ENCODE measurements at regions not wholly inside any gene's neighbourhood (a gene's known extent, or its start where the extent isn't known, plus 50 kb on each side); places are given as distances from the start of the nearest gene placed in this dataset.
"Not testable (repeated sequence)": the region's sequence is repeated elsewhere in the genome, so short reads cannot be mapped to it uniquely, and the experiment has no call there.

DNA sequence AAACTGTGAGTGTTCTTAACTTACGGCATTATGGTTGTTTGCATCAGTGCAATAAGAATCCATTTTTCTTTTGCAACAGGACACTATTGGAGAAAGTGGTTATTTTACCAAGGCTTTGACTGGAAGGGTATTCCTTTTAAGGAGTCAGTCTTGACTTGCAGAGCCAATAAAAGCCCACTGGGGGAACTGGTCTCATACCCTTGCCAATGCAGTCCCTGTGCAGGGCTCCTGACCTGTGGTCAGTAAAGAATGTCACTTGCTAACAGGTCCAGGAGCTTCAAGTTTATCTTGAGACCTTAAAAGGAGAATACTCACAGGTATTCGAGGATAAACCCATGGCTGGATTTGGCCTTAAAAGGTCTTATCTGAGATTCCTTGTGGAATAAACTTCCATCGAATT lies 227.8 kb upstream of the GBE1 start:
- no peak overlapping the region for H3K27ac ChIP-seq (ENCODE audit: low read depth, low read length)
- H3K27me3 ChIP-seq (ENCODE audit: control insufficient read depth, insufficient read depth, low read length): no peaks in the 10 kb centered on the region
- H3K9ac ChIP-seq (ENCODE audit: low read length): no peak overlapping the region
- H3K4me1 ChIP-seq (ENCODE audit: control insufficient read depth, insufficient read depth, low read length): no peaks in the 10 kb centered on the region
- no peak overlapping the region for H3K4me3 ChIP-seq (ENCODE audit: low read length)
- H3K36me3 ChIP-seq (ENCODE audit: control insufficient read depth, insufficient read depth, low read length): no peaks in the 10 kb centered on the region

- not testable (repeated sequence) for H3K9ac ChIP-seq (ENCODE audit: low read length); H3K4me1 ChIP-seq (ENCODE audit: control insufficient read depth, insufficient read depth, low read length); H3K4me3 ChIP-seq (ENCODE audit: low read length); H3K27ac ChIP-seq (ENCODE audit: low read depth, low read length); H3K27me3 ChIP-seq (ENCODE audit: control insufficient read depth, insufficient read depth, low read length); H3K36me3 ChIP-seq (ENCODE audit: control insufficient read depth, insufficient read depth, low read length)
These were observed 226.0 kb upstream of the GBE1 start for GRCh38 chr3:81987412-81987811.

- H3K9ac ChIP-seq (ENCODE audit: low read length): no peak overlapping the region
- H3K36me3 ChIP-seq (ENCODE audit: control insufficient read depth, insufficient read depth, low read length): no peaks in the 10 kb centered on the region
- no peaks in the 10 kb centered on the region for H3K4me1 ChIP-seq (ENCODE audit: control insufficient read depth, insufficient read depth, low read length)
- H3K27me3 ChIP-seq (ENCODE audit: control insufficient read depth, insufficient read depth, low read length): no peaks in the 10 kb centered on the region
- H3K27ac ChIP-seq (ENCODE audit: low read depth, low read length): no peak overlapping the region
- H3K4me3 ChIP-seq (ENCODE audit: low read length): no peak overlapping the region
These were observed 224.7 kb upstream of the GBE1 start for GRCh38 chr3:81985996-81986723.

DNA sequence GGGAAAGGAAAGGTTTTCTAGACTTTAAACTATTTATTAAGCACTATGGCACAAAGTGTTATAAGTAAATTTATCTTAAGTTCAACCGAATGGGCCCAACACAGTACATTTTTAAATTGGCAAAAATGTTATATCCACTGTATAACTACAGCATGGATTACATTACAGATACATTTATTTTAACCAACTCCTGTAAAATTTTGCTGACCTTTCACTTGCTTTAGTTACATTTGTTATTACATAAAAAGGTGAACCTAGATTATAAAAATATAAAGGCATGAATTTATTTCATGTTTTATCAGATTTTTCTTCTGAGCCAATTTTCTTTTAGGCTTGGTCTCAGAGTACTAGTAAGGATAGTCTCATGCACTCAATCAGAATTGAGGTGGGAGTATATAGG lies 221.9 kb upstream of the GBE1 start:
- no peak overlapping the region for H3K4me3 ChIP-seq (ENCODE audit: low read length)
- no peaks in the 10 kb centered on the region for H3K27me3 ChIP-seq (ENCODE audit: control insufficient read depth, insufficient read depth, low read length)
- H3K27ac ChIP-seq (ENCODE audit: low read depth, low read length): no peak overlapping the region
- H3K9ac ChIP-seq (ENCODE audit: low read length): no peak overlapping the region
- no peaks in the 10 kb centered on the region for H3K36me3 ChIP-seq (ENCODE audit: control insufficient read depth, insufficient read depth, low read length)
- H3K4me1 ChIP-seq (ENCODE audit: control insufficient read depth, insufficient read depth, low read length): no peaks in the 10 kb centered on the region

GRCh38 chr3:81980596-81981494 lies 219.4 kb upstream of the GBE1 start:
- no peaks in the 10 kb centered on the region for H3K4me1 ChIP-seq (ENCODE audit: control insufficient read depth, insufficient read depth, low read length)
- H3K9ac ChIP-seq (ENCODE audit: low read length): no peak overlapping the region
- no peaks in the 10 kb centered on the region for H3K36me3 ChIP-seq (ENCODE audit: control insufficient read depth, insufficient read depth, low read length)
- H3K4me3 ChIP-seq (ENCODE audit: low read length): no peak overlapping the region
- no peak overlapping the region for H3K27ac ChIP-seq (ENCODE audit: low read depth, low read length)
- no peaks in the 10 kb centered on the region for H3K27me3 ChIP-seq (ENCODE audit: control insufficient read depth, insufficient read depth, low read length)

- H3K9ac ChIP-seq (ENCODE audit: low read length): no peak overlapping the region
- no peaks in the 10 kb centered on the region for H3K4me1 ChIP-seq (ENCODE audit: control insufficient read depth, insufficient read depth, low read length)
- H3K4me3 ChIP-seq (ENCODE audit: low read length): no peak overlapping the region
- no peaks in the 10 kb centered on the region for H3K27me3 ChIP-seq (ENCODE audit: control insufficient read depth, insufficient read depth, low read length)
- no peak overlapping the region for H3K27ac ChIP-seq (ENCODE audit: low read depth, low read length)
- no peaks in the 10 kb centered on the region for H3K36me3 ChIP-seq (ENCODE audit: control insufficient read depth, insufficient read depth, low read length)
These were observed 213.3 kb upstream of the GBE1 start for GRCh38 chr3:81974751-81975150.

DNA sequence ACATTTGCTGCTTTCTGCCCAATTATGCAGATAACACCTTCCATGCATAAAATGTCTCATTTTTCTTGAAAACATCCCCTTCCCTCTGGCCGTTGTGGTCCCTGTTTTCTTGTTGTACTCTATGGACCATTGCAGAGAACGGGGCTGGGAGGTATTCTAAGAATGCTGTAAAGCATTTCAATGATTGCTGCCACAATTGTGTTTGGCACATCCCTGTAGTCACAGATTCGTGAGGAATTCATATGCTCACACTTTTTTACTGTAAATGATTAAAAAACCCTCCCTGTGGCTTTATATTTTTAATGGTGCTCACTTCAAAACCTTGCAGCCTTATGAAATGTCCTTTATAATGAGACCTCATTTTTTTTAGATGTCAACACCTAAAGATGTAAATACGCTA lies 207.2 kb upstream of the GBE1 start:
- Histone ChIP-seq H3K27me3 (ENCODE audit: control insufficient read depth, insufficient read depth, low read length) (no peaks in the 10 kb centered on the region), H3K4me1 (ENCODE audit: control insufficient read depth, insufficient read depth, low read length) (no peaks in the 10 kb centered on the region), H3K4me3 (ENCODE audit: low read length) (no peak overlapping the region), H3K36me3 (ENCODE audit: control insufficient read depth, insufficient read depth, low read length) (no peaks in the 10 kb centered on the region), H3K9ac (ENCODE audit: low read length) (no peak overlapping the region), H3K27ac (ENCODE audit: low read depth, low read length) (no peak overlapping the region)

DNA sequence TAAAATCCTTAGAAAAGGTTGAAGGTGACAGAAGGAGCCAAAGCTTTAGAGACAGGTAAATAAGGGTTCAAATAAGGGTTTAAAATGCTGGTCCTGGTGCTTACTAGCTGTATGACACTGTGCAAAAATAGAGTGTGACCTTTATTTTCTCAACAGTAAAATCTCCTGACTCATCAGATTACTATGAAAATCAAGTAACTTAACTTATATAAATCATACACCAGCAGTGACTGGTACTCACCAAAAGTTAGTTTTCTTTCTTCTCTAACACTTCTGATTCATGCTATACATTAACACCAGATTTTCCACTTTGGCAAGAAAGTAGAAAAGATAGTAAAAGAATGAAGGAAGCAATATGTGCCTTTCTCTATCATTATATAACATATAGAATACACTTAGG lies 205.9 kb upstream of the GBE1 start:
- Histone ChIP-seq H3K36me3 (ENCODE audit: control insufficient read depth, insufficient read depth, low read length) (no peaks in the 10 kb centered on the region), H3K9ac (ENCODE audit: low read length) (no peak overlapping the region), H3K27ac (ENCODE audit: low read depth, low read length) (no peak overlapping the region)

GRCh38 chr3:81965696-81966095 lies 204.3 kb upstream of the GBE1 start:
- no peaks in the 10 kb centered on the region for H3K27me3 ChIP-seq (ENCODE audit: control insufficient read depth, insufficient read depth, low read length)
- H3K27ac ChIP-seq (ENCODE audit: low read depth, low read length): no peak overlapping the region
- no peaks in the 10 kb centered on the region for H3K4me1 ChIP-seq (ENCODE audit: control insufficient read depth, insufficient read depth, low read length)
- H3K36me3 ChIP-seq (ENCODE audit: control insufficient read depth, insufficient read depth, low read length): no peaks in the 10 kb centered on the region
- H3K9ac ChIP-seq (ENCODE audit: low read length): no peak overlapping the region
- H3K4me3 ChIP-seq (ENCODE audit: low read length): no peak overlapping the region

More for the DNA sequence above, 205.9 kb upstream of the GBE1 start:
- Histone ChIP-seq H3K4me3 (ENCODE audit: low read length) (no peak overlapping the region), H3K4me1 (ENCODE audit: control insufficient read depth, insufficient read depth, low read length) (no peaks in the 10 kb centered on the region), H3K27me3 (ENCODE audit: control insufficient read depth, insufficient read depth, low read length) (no peaks in the 10 kb centered on the region)

DNA sequence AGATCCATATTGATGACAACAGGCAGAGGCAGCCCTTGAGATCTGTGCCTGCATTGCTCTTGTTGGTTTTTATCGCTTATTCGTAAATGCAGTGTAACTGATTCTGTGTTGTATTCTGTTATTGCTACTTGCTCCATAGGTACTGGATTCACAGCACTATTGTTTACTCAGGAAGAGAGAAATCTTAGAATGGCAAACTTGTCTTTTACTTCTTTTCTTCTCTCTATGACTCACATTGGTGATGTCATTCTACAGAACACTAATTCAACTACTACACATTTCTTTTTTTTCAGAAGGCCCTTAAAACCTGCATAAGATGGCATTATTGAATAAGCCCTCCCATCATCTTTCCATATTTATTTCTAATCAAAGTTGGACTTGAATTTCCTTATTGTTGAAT lies 201.0 kb upstream of the GBE1 start:
- Histone ChIP-seq H3K4me1 (ENCODE audit: control insufficient read depth, insufficient read depth, low read length) (no peaks in the 10 kb centered on the region), H3K27me3 (ENCODE audit: control insufficient read depth, insufficient read depth, low read length) (no peaks in the 10 kb centered on the region), H3K9ac (ENCODE audit: low read length) (no peak overlapping the region), H3K27ac (ENCODE audit: low read depth, low read length) (no peak overlapping the region), H3K36me3 (ENCODE audit: control insufficient read depth, insufficient read depth, low read length) (no peaks in the 10 kb centered on the region), H3K4me3 (ENCODE audit: low read length) (no peak overlapping the region)

DNA sequence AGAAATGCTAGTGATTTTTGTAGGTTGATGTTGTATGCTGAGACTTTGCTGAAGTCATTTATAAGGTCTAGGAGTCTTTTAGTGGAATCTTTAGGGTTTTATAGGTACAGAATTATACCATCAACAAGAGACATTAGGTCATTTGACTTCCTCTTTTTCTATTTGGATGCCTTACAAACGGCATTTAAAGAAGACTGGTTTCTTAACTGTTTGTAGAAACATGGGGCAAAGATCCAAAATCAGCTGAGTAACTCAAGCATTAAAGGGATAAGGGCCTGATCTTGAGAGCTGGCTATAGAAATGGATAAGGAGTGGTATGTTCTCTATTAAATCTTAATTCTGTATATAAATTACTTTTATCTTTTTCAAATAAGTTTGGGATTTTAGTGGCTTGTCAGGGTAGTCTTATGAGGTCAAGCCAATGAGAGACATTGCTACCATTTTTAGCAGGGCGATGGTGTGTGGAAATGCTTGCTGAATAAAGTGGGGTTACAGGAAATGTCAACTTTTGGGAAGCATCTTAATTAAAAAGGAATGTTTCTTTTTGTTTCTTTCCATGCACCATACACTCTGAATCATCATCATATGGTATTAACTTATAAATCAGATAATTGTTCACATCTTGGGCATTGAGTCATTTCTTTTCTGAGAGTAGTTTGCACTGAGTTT lies 197.7 kb upstream of the GBE1 start:
- no peaks in the 10 kb centered on the region for H3K4me1 ChIP-seq (ENCODE audit: control insufficient read depth, insufficient read depth, low read length)
- H3K27me3 ChIP-seq (ENCODE audit: control insufficient read depth, insufficient read depth, low read length): no peaks in the 10 kb centered on the region
- H3K36me3 ChIP-seq (ENCODE audit: control insufficient read depth, insufficient read depth, low read length): no peaks in the 10 kb centered on the region
- no peak overlapping the region for H3K4me3 ChIP-seq (ENCODE audit: low read length)
- no peak overlapping the region for H3K9ac ChIP-seq (ENCODE audit: low read length)
- no peak overlapping the region for H3K27ac ChIP-seq (ENCODE audit: low read depth, low read length)

DNA sequence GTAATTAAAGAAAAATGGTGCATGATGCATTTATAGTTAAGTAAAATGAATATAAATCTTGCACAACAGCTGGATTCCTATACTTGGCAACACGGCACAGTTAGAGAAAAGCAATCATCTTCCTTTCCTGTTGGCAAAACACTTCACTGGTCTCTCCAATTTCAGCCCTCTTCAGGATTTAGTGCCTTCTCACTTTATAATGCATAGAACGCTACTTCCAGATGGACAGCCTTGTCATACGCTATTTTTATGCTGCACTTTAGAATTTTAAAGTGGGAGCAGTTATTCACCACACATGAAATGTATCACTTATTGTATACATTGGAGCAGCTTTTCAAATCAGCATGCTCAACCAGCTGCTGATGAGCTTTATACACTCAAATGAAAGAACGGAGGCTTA lies 194.4 kb upstream of the GBE1 start:
- H3K4me1 ChIP-seq (ENCODE audit: control insufficient read depth, insufficient read depth, low read length): no peaks in the 10 kb centered on the region
- no peak overlapping the region for H3K9ac ChIP-seq (ENCODE audit: low read length)
- no peaks in the 10 kb centered on the region for H3K36me3 ChIP-seq (ENCODE audit: control insufficient read depth, insufficient read depth, low read length)
- no peak overlapping the region for H3K27ac ChIP-seq (ENCODE audit: low read depth, low read length)
- H3K4me3 ChIP-seq (ENCODE audit: low read length): no peak overlapping the region
- no peaks in the 10 kb centered on the region for H3K27me3 ChIP-seq (ENCODE audit: control insufficient read depth, insufficient read depth, low read length)
